OCI-LY1 (cell line): ENCODE measurements at regions not wholly inside any gene's neighbourhood (a gene's known extent, or its start where the extent isn't known, plus 50 kb on each side); places are given as distances from the start of the nearest gene placed in this dataset.

Experiments
- CTCF ChIP-seq: fragments of 200-600 bp; sonication (generic), shearing (Covaris generic); IDR thresholded peaks from 2 replicates; pipeline ENCODE4 v1.5.1; 2017; ENCODE audit warnings: mild to moderate bottlenecking, antibody characterized with exemption, low read length, moderate library complexity, mixed read lengths
- EZH2 ChIP-seq: fragments of 200-600 bp; sonication (generic), shearing (Covaris generic); IDR thresholded peaks from 2 replicates; pipeline ENCODE4 v1.8.0; 2017; ENCODE audit warnings: borderline replicate concordance, mixed run types, mild to moderate bottlenecking, antibody characterized with exemption, low read length, moderate library complexity, mixed read lengths

GRCh38 chr2:238578256-238578655 lies 151.5 kb downstream of the ASB1 start:
- TF ChIP-seq CTCF (no peak), EZH2 (no peak)
